GM12878 (cell line): ENCODE measurements at regions not wholly inside any gene's neighbourhood (a gene's known extent, or its start where the extent isn't known, plus 50 kb on each side); places are given as distances from the start of the nearest gene placed in this dataset.

ENCODE experiments used
- CTCF ChIP-seq, 3 experiments: IDR thresholded peaks in 2 of 3; conservative IDR thresholded peaks in 1 of 3; 2 replicates each; pipeline ENCODE4 v1.5.1; 2011; ENCODE audit warnings: low read depth in 3 of 3, low read length in 3 of 3, mild to moderate bottlenecking in 3 of 3, control low read depth in 2 of 3, moderate library complexity in 2 of 3, inconsistent platforms in 1 of 3, mixed read lengths in 1 of 3; ENCODE audit not compliant: control insufficient read depth in 2 of 3, insufficient read depth in 1 of 3; ENCODE audit errors: extremely low read depth in 1 of 3
- MLLT1 ChIP-seq: fragments of 450-650 bp; IDR thresholded peaks from 2 replicates; pipeline ENCODE4 v1.6.1; 2016; ENCODE audit warnings: mild to moderate bottlenecking

GRCh38 chr14:105760691-105761344 is 234.4 kb downstream of the TMEM121 start:
- TF ChIP-seq CTCF (IDR thresholded peaks at IDR 0.05 in 2 of 3, conservative IDR thresholded peaks at IDR 0.05 in 1 of 3; ENCODE audit: control insufficient read depth in 2 of 3, extremely low read depth in 1 of 3, insufficient read depth in 1 of 3, low read depth in 3 of 3, low read length in 3 of 3) (no peak), MLLT1 (no peak)
